Breast epithelium (tissue), 3 donors: ENCODE measurements at regions not wholly inside any gene's neighbourhood (a gene's known extent, or its start where the extent isn't known, plus 50 kb on each side); places are given as distances from the start of the nearest gene placed in this dataset.

Experiments used
- CTCF ChIP-seq, 3 donors: fragments of 450-650 bp; IDR thresholded peaks; one replicate each; pipeline ENCODE4 v1.5.1; 2016 to 2017; ENCODE audit warnings: antibody characterized with exemption in 3 of 3, mild to moderate bottlenecking in 3 of 3, moderate library complexity in 3 of 3
- POLR2A ChIP-seq: fragments of 450-650 bp; IDR thresholded peaks from one replicate; pipeline ENCODE4 v1.6.1; 2016; ENCODE audit warnings: antibody characterized with exemption, mild to moderate bottlenecking, moderate library complexity
- POLR2AphosphoS5 ChIP-seq, 3 donors: sonication (generic); formaldehyde crosslinking; IDR thresholded peaks; one replicate each; pipeline ENCODE4 v1.6.1; 2017; ENCODE audit warnings: antibody characterized with exemption in 3 of 3

DNA sequence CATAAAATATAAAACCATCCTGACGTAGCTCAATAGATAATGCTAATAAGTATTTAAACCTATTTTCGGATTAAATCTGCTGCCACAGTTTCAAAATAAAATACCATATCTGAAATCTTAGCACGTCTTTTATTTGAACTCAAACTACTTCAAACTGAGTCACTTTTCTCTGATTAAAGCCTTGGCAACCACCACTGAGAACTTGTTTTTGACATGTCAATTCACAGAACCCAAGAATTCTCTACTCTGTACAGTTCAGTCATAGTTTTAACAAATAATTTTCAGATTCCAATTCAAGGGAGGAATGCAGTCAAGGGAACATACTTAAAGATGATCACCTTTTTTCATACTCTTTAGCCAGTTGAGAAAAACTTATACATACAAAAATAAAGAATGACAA, 643.2 kb downstream of the KCNT2 start:
- no peak for TF ChIP-seq POLR2A
- no peak for TF ChIP-seq CTCF (IDR thresholded peaks at IDR 0.05)
- no peak for TF ChIP-seq POLR2AphosphoS5 (IDR thresholded peaks at IDR 0.05)
